ENCODE measurements at regions not wholly inside any gene's neighbourhood (a gene's known extent, or its start where the extent isn't known, plus 50 kb on each side); places are given as distances from the start of the nearest gene placed in this dataset.

GRCh38 chr18:56019156-56019555 is 431.2 kb upstream of the TCF4 start:
- ChIA-PET POLR2A (no interaction called here), CTCF (no interaction called here)
- Mint-ChIP-seq H3K27me3 (no peaks in the 10 kb centered on the region), H3K4me1 (no peaks in the 10 kb centered on the region), H3K27ac (no peak overlapping the region), H3K4me3 (no peak overlapping the region), H3K9me3 (peaks cover 9% of the 10 kb centered on the region), H3K36me3 (ENCODE audit: low read depth) (no peaks in the 10 kb centered on the region)
- no peak for DNase-seq

GRCh38 chr18:56009411-56009810 is 421.4 kb upstream of the TCF4 start:
- no peaks in the 10 kb centered on the region for H3K36me3 Mint-ChIP-seq (ENCODE audit: low read depth)

GRCh38 chr18:56003720-56004088 is 415.7 kb upstream of the TCF4 start:
- ChIA-PET CTCF (no interaction called here), POLR2A (no interaction called here)
- Mint-ChIP-seq H3K36me3 (ENCODE audit: low read depth) (no peaks in the 10 kb centered on the region), H3K27ac (no peak overlapping the region), H3K27me3 (no peaks in the 10 kb centered on the region), H3K4me1 (no peaks in the 10 kb centered on the region), H3K9me3 (no peaks in the 10 kb centered on the region), H3K4me3 (no peak overlapping the region)
- no peak for DNase-seq

More at GRCh38 chr18:56009411-56009810, 421.4 kb upstream of the TCF4 start:
- H3K4me1 Mint-ChIP-seq: no peaks in the 10 kb centered on the region
- H3K27me3 Mint-ChIP-seq: no peaks in the 10 kb centered on the region
- POLR2A ChIA-PET: no interaction called here
- CTCF ChIA-PET: no interaction called here
- no peak overlapping the region for H3K27ac Mint-ChIP-seq
- H3K9me3 Mint-ChIP-seq: no peaks in the 10 kb centered on the region
- DNase-seq: no peak
- no peak overlapping the region for H3K4me3 Mint-ChIP-seq

- POLR2A ChIA-PET: no interaction called here
These were observed 415.2 kb upstream of the TCF4 start for GRCh38 chr18:56003009-56003719.

GRCh38 chr18:56001576-56001975 is 413.6 kb upstream of the TCF4 start:
- no peaks in the 10 kb centered on the region for H3K36me3 Mint-ChIP-seq (ENCODE audit: low read depth)
- no peaks in the 10 kb centered on the region for H3K9me3 Mint-ChIP-seq
- no peak for DNase-seq
- no peaks in the 10 kb centered on the region for H3K4me1 Mint-ChIP-seq
- no peak overlapping the region for H3K27ac Mint-ChIP-seq
- ChIA-PET CTCF (no interaction called here), POLR2A (no interaction called here)
- no peak overlapping the region for H3K4me3 Mint-ChIP-seq
- no peaks in the 10 kb centered on the region for H3K27me3 Mint-ChIP-seq

More at GRCh38 chr18:56003009-56003719, 415.2 kb upstream of the TCF4 start:
- CTCF ChIA-PET: no interaction called here
- Mint-ChIP-seq H3K4me1 (no peaks in the 10 kb centered on the region), H3K4me3 (no peak overlapping the region), H3K36me3 (ENCODE audit: low read depth) (no peaks in the 10 kb centered on the region), H3K27ac (no peak overlapping the region), H3K9me3 (no peaks in the 10 kb centered on the region), H3K27me3 (no peaks in the 10 kb centered on the region)
- DNase-seq: no peak

GRCh38 chr18:56000041-56000440 is 412.0 kb upstream of the TCF4 start:
- H3K27ac Mint-ChIP-seq: no peak overlapping the region
- no peak overlapping the region for H3K4me3 Mint-ChIP-seq
- no peaks in the 10 kb centered on the region for H3K27me3 Mint-ChIP-seq
- no peaks in the 10 kb centered on the region for H3K4me1 Mint-ChIP-seq
- POLR2A ChIA-PET: no interaction called here
- H3K9me3 Mint-ChIP-seq: no peaks in the 10 kb centered on the region
- H3K36me3 Mint-ChIP-seq (ENCODE audit: low read depth): no peaks in the 10 kb centered on the region
- CTCF ChIA-PET: no interaction called here
- DNase-seq: no peak

GRCh38 chr18:55999641-56000040 is 411.6 kb upstream of the TCF4 start:
- no peak overlapping the region for H3K4me3 Mint-ChIP-seq
- CTCF ChIA-PET: no interaction called here
- DNase-seq: no peak

GRCh38 chr18:55998801-55999385 is 410.9 kb upstream of the TCF4 start:
- DNase-seq: no peak
- CTCF ChIA-PET: no interaction called here
- no peaks in the 10 kb centered on the region for H3K9me3 Mint-ChIP-seq
- POLR2A ChIA-PET: no interaction called here
- no peaks in the 10 kb centered on the region for H3K4me1 Mint-ChIP-seq
- H3K27ac Mint-ChIP-seq: no peak overlapping the region
- H3K4me3 Mint-ChIP-seq: no peak overlapping the region
- no peaks in the 10 kb centered on the region for H3K27me3 Mint-ChIP-seq
- H3K36me3 Mint-ChIP-seq (ENCODE audit: low read depth): no peaks in the 10 kb centered on the region

More at GRCh38 chr18:55999641-56000040, 411.6 kb upstream of the TCF4 start:
- Mint-ChIP-seq H3K9me3 (no peaks in the 10 kb centered on the region), H3K27ac (no peak overlapping the region), H3K4me1 (no peaks in the 10 kb centered on the region), H3K36me3 (ENCODE audit: low read depth) (no peaks in the 10 kb centered on the region), H3K27me3 (no peaks in the 10 kb centered on the region)
- POLR2A ChIA-PET: no interaction called here

GRCh38 chr18:55998071-55998522 is 410.1 kb upstream of the TCF4 start:
- Mint-ChIP-seq H3K9me3 (no peaks in the 10 kb centered on the region), H3K27me3 (no peaks in the 10 kb centered on the region), H3K4me1 (no peaks in the 10 kb centered on the region), H3K4me3 (no peak overlapping the region), H3K36me3 (ENCODE audit: low read depth) (no peaks in the 10 kb centered on the region), H3K27ac (no peak overlapping the region)
- ChIA-PET CTCF (no interaction called here), POLR2A (no interaction called here)
- DNase-seq: no peak

- POLR2A ChIA-PET: no interaction called here
- Mint-ChIP-seq H3K9me3 (peaks cover 5% of the 10 kb centered on the region), H3K36me3 (ENCODE audit: low read depth) (no peaks in the 10 kb centered on the region)
These were observed 409.2 kb upstream of the TCF4 start for GRCh38 chr18:55997151-55997561.

GRCh38 chr18:55996717-55997116 is 408.7 kb upstream of the TCF4 start:
- POLR2A ChIA-PET: no interaction called here
- H3K9me3 Mint-ChIP-seq: peaks cover 7% of the 10 kb centered on the region
- no peak overlapping the region for H3K4me3 Mint-ChIP-seq
- no peak overlapping the region for H3K27ac Mint-ChIP-seq
- H3K4me1 Mint-ChIP-seq: no peaks in the 10 kb centered on the region
- no peaks in the 10 kb centered on the region for H3K36me3 Mint-ChIP-seq (ENCODE audit: low read depth)
- no peak for DNase-seq
- CTCF ChIA-PET: no interaction called here
- H3K27me3 Mint-ChIP-seq: no peaks in the 10 kb centered on the region

More at GRCh38 chr18:55997151-55997561, 409.2 kb upstream of the TCF4 start:
- Mint-ChIP-seq H3K4me1 (no peaks in the 10 kb centered on the region), H3K27ac (no peak overlapping the region), H3K4me3 (no peak overlapping the region), H3K27me3 (no peaks in the 10 kb centered on the region)
- CTCF ChIA-PET: no interaction called here
- DNase-seq: no peak

- H3K27me3 Mint-ChIP-seq: no peaks in the 10 kb centered on the region
- H3K9me3 Mint-ChIP-seq: peaks cover 16% of the 10 kb centered on the region
- no peaks in the 10 kb centered on the region for H3K4me1 Mint-ChIP-seq
- POLR2A ChIA-PET: no interaction called here
- CTCF ChIA-PET: no interaction called here
- no peak overlapping the region for H3K4me3 Mint-ChIP-seq
- H3K36me3 Mint-ChIP-seq (ENCODE audit: low read depth): no peaks in the 10 kb centered on the region
- H3K27ac Mint-ChIP-seq: no peak overlapping the region
- DNase-seq: no peak
These were observed 402.2 kb upstream of the TCF4 start for GRCh38 chr18:55990186-55990585.

GRCh38 chr18:55988537-55988936 is 400.5 kb upstream of the TCF4 start:
- Mint-ChIP-seq H3K4me1 (no peaks in the 10 kb centered on the region), H3K9me3 (peaks cover 22% of the 10 kb centered on the region), H3K36me3 (ENCODE audit: low read depth) (no peaks in the 10 kb centered on the region), H3K27ac (no peak overlapping the region), H3K4me3 (no peak overlapping the region), H3K27me3 (no peaks in the 10 kb centered on the region)
- no peak for DNase-seq
- ChIA-PET CTCF (no interaction called here), POLR2A (no interaction called here)

- Mint-ChIP-seq H3K4me3 (no peak overlapping the region), H3K4me1 (no peaks in the 10 kb centered on the region), H3K36me3 (ENCODE audit: low read depth) (no peaks in the 10 kb centered on the region), H3K9me3 (peaks cover 15% of the 10 kb centered on the region), H3K27me3 (no peaks in the 10 kb centered on the region), H3K27ac (no peak overlapping the region)
- ChIA-PET POLR2A (no interaction called here), CTCF (no interaction called here)
- no peak for DNase-seq
These were observed 395.4 kb upstream of the TCF4 start for GRCh38 chr18:55983433-55983832.
